PC-3 (cell line): ENCODE measurements at regions not wholly inside any gene's neighbourhood (a gene's known extent, or its start where the extent isn't known, plus 50 kb on each side); places are given as distances from the start of the nearest gene placed in this dataset.

Source experiments
- CTCF ChIP-seq: fragments of 300-600 bp; sonication (generic); conservative IDR thresholded peaks from 2 replicates; pipeline ENCODE4 v1.5.1; 2017; ENCODE audit warnings: antibody characterized with exemption, low read depth, mild to moderate bottlenecking, low read length
- EZH2 ChIP-seq: fragments of 300-600 bp; sonication (generic); IDR thresholded peaks from one replicate; pipeline ENCODE4 v1.6.1; 2017; ENCODE audit warnings: antibody characterized with exemption, mild to moderate bottlenecking, low read length; ENCODE audit not compliant: unreplicated experiment
- EZH2phosphoT487 ChIP-seq: fragments of 300-600 bp; sonication (generic); IDR thresholded peaks from 2 replicates; pipeline ENCODE4 v1.6.1; 2018; ENCODE audit warnings: mild to moderate bottlenecking, antibody characterized with exemption, low read length, borderline replicate concordance

DNA sequence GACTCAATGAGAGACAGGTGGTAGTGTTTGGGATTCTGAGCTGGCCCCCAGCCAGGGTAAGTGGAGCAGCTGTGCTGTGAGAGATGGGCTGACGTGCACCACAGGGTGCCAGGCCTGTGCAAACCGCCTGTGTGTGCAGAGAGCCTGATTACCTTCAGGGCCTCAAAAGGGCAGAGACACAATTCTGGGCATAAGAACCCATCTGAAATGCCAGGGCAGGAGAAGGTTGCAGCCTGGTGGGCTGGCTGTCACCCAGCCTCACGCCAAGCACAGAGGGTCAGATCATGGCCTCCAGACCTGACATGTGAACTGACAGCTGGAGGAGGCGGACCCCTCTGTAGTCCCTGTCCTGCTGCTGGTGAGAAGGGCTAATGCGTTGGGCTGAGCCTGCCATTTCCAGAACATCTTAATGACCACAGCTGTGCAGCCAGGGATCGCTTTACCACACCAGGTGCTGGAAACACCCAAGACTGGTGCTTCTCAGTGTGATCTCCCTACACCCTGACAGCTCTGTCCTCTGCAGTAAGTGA lies 100.9 kb downstream of the ARL4C start:
- TF ChIP-seq CTCF (no peak), EZH2phosphoT487 (no peak), EZH2 (no peak)
